ENCODE measurements at regions not wholly inside any gene's neighbourhood (a gene's known extent, or its start where the extent isn't known, plus 50 kb on each side); places are given as distances from the start of the nearest gene placed in this dataset.

DNA sequence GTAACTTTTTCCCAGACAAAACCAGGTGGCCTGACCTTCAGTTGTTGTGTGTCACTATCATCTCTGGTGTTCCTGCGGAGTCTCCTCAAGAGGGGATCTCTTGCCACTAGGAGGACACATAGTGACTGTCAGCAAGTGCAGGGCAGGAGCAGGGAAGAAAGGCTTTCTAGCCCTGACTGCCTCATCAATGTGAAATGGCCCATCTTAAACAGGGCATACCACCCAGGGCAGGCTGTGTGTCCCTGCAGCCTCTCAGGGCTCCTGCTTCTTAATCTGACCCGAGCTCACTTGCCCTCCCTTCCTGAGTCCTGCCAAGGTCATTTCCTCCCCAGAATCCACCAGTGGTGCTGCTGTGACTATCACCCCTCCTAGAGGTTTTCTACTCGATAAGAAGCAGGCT lies 57.4 kb upstream of the SIMC1 start:
- TF ChIP-seq POLR2AphosphoS5 (IDR thresholded peaks at IDR 0.05; ENCODE audit: low read depth, low read length), result no peak
- TF ChIP-seq, protein P1, sequence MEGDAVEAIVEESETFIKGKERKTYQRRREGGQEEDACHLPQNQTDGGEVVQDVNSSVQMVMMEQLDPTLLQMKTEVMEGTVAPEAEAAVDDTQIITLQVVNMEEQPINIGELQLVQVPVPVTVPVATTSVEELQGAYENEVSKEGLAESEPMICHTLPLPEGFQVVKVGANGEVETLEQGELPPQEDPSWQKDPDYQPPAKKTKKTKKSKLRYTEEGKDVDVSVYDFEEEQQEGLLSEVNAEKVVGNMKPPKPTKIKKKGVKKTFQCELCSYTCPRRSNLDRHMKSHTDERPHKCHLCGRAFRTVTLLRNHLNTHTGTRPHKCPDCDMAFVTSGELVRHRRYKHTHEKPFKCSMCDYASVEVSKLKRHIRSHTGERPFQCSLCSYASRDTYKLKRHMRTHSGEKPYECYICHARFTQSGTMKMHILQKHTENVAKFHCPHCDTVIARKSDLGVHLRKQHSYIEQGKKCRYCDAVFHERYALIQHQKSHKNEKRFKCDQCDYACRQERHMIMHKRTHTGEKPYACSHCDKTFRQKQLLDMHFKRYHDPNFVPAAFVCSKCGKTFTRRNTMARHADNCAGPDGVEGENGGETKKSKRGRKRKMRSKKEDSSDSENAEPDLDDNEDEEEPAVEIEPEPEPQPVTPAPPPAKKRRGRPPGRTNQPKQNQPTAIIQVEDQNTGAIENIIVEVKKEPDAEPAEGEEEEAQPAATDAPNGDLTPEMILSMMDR (IDR thresholded peaks at IDR 0.05), result no peak
- TF ChIP-seq, protein P2, sequence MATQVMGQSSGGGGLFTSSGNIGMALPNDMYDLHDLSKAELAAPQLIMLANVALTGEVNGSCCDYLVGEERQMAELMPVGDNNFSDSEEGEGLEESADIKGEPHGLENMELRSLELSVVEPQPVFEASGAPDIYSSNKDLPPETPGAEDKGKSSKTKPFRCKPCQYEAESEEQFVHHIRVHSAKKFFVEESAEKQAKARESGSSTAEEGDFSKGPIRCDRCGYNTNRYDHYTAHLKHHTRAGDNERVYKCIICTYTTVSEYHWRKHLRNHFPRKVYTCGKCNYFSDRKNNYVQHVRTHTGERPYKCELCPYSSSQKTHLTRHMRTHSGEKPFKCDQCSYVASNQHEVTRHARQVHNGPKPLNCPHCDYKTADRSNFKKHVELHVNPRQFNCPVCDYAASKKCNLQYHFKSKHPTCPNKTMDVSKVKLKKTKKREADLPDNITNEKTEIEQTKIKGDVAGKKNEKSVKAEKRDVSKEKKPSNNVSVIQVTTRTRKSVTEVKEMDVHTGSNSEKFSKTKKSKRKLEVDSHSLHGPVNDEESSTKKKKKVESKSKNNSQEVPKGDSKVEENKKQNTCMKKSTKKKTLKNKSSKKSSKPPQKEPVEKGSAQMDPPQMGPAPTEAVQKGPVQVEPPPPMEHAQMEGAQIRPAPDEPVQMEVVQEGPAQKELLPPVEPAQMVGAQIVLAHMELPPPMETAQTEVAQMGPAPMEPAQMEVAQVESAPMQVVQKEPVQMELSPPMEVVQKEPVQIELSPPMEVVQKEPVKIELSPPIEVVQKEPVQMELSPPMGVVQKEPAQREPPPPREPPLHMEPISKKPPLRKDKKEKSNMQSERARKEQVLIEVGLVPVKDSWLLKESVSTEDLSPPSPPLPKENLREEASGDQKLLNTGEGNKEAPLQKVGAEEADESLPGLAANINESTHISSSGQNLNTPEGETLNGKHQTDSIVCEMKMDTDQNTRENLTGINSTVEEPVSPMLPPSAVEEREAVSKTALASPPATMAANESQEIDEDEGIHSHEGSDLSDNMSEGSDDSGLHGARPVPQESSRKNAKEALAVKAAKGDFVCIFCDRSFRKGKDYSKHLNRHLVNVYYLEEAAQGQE (IDR thresholded peaks at IDR 0.05; ENCODE audit: insufficient read depth in 1 of 2, low read depth in 2 of 2, low read length in 1 of 2), result no peak
- no peak for TF ChIP-seq SIN3A (IDR thresholded peaks at IDR 0.05; ENCODE audit: borderline replicate concordance, insufficient read depth, low read depth, low read length)

All from Panc1 (cell line).